OCI-LY7 (cell line): ENCODE measurements at regions not wholly inside any gene's neighbourhood (a gene's known extent, or its start where the extent isn't known, plus 50 kb on each side); places are given as distances from the start of the nearest gene placed in this dataset.

ENCODE experiments used
- BruUV-seq: library from RNA; stranded (reverse); fragments of 400-500 nt; replicated peaks from 2 replicates; lab custom pipeline; 2021; lab: Mats Ljungman, UMichigan
- CTCF ChIA-PET: fragments of 300-600 bp; sonication (Branson Sonifier 250); formaldehyde crosslinking; loops from one replicate; lab custom pipeline; 2022; ENCODE audit warnings: antibody characterized with exemption; ENCODE audit not compliant: unreplicated experiment; lab: Charles Lee
- POLR2A ChIA-PET: fragments of 300-600 bp; sonication (Branson Sonifier 250); formaldehyde crosslinking; loops from one replicate; lab custom pipeline; 2022; ENCODE audit warnings: antibody characterized with exemption; lab: Charles Lee
- DNase-seq: peaks from one replicate; pipeline ENCODE4 v3.0.0-alpha.2; 2015; ENCODE audit warnings: low spot score
- H2AFZ ChIP-seq: fragments of 200-600 bp; sonication (generic), shearing (Covaris generic); 2 replicates; pipeline ENCODE4 v1.6.1; 2014; ENCODE audit warnings: mild to moderate bottlenecking, antibody characterized with exemption, low read length, moderate library complexity
- H3K27ac ChIP-seq: fragments of 200-600 bp; sonication (generic); 2 replicates; pipeline ENCODE4 v1.5.1; 2014; ENCODE audit warnings: mixed run types, low read depth, mild to moderate bottlenecking, moderate library complexity, low read length, inconsistent platforms; ENCODE audit not compliant: poor library complexity, severe bottlenecking
- H3K36me3 ChIP-seq: fragments of 200-600 bp; sonication (generic); 2 replicates; pipeline ENCODE4 v1.6.1; 2014; ENCODE audit warnings: mild to moderate bottlenecking, antibody characterized with exemption, low read length, moderate library complexity, mixed read lengths; ENCODE audit not compliant: insufficient read depth
- H3K4me1 ChIP-seq: fragments of 200-600 bp; sonication (generic); 2 replicates; pipeline ENCODE4 v1.5.1; 2014; ENCODE audit warnings: mild to moderate bottlenecking, low read length; ENCODE audit not compliant: insufficient read depth, poor library complexity, severe bottlenecking
- H3K4me2 ChIP-seq: fragments of 200-600 bp; sonication (generic); 2 replicates; pipeline ENCODE4 v1.6.1; 2014; ENCODE audit warnings: mild to moderate bottlenecking, low read length
- H3K4me3 ChIP-seq: fragments of 200-600 bp; sonication (generic); 2 replicates; pipeline ENCODE4 v1.5.1; 2014; ENCODE audit warnings: mild to moderate bottlenecking, low read depth, low read length; ENCODE audit not compliant: poor library complexity, severe bottlenecking
- H3K79me2 ChIP-seq: fragments of 200-600 bp; sonication (generic); 2 replicates; pipeline ENCODE4 v1.6.1; 2016; ENCODE audit warnings: low read depth, mild to moderate bottlenecking, low read length, moderate library complexity, mixed read lengths; ENCODE audit not compliant: insufficient read depth
- H3K9me2 ChIP-seq: fragments of 200-600 bp; sonication (generic); 2 replicates; pipeline ENCODE4 v1.6.1; 2016; ENCODE audit warnings: mild to moderate bottlenecking, low read length, mixed read lengths; ENCODE audit not compliant: insufficient read depth
- H3K9me3 ChIP-seq: fragments of 200-600 bp; sonication (generic); 2 replicates; pipeline ENCODE4 v1.6.1; 2014; ENCODE audit warnings: mild to moderate bottlenecking, mixed run types, low read length, mixed read lengths
- H4K20me1 ChIP-seq: fragments of 200-600 bp; sonication (generic); 2 replicates; pipeline ENCODE4 v1.6.1; 2014; ENCODE audit warnings: mild to moderate bottlenecking, antibody characterized with exemption, low read length, moderate library complexity, mixed read lengths; ENCODE audit not compliant: insufficient read depth
- CTCF ChIP-seq: fragments of 200-600 bp; sonication (generic); conservative IDR thresholded peaks from 2 replicates; pipeline ENCODE4 v1.5.1; 2014; ENCODE audit warnings: mild to moderate bottlenecking, antibody characterized with exemption, low read length, moderate library complexity, mixed read lengths
- EZH2phosphoT487 ChIP-seq: fragments of 200-600 bp; sonication (generic); IDR thresholded peaks from 2 replicates; pipeline ENCODE4 v1.6.1; 2018; ENCODE audit warnings: low read depth, borderline replicate concordance, mild to moderate bottlenecking, mixed run types, antibody characterized with exemption, low read length, moderate library complexity, mixed read lengths
- intact Hi-C: fragments of 100-400 bp; cut with micrococcal nuclease; formaldehyde crosslinking; loops from one replicate; pipeline ENCODE4 v1.10.0; 2022; ENCODE audit not compliant: unreplicated experiment

GRCh38 chr4:11860996-11861395 lies 432.3 kb upstream of the HS3ST1 start:
- Histone ChIP-seq H3K9me3 (no peaks in the 10 kb centered on the region), H3K4me2 (no peak overlapping the region), H3K9me2 (no peaks in the 10 kb centered on the region), H4K20me1 (no peaks in the 10 kb centered on the region), H3K36me3 (no peaks in the 10 kb centered on the region), H2AFZ (no peak overlapping the region), H3K4me1 (no peaks in the 10 kb centered on the region), H3K4me3 (no peak overlapping the region), H3K79me2 (no peaks in the 10 kb centered on the region), H3K27ac (no peak overlapping the region)
- ChIA-PET CTCF (no interaction called here), POLR2A (interaction anchor here (0.6 to 0.7 kb wide), 2 partner anchors 164 to 1223 kb away, joined by 3 read pairs; no protein-coding TSS in a partner anchor)
- BruUV-seq: no TSS peak
- intact Hi-C loops: no loop called here
- DNase-seq: no peak
- no peak for TF ChIP-seq CTCF
- TF ChIP-seq EZH2phosphoT487: no peak

- no peak overlapping the region for H3K27ac ChIP-seq
- no peak overlapping the region for H3K4me3 ChIP-seq
- BruUV-seq: no TSS peak
- H3K4me1 ChIP-seq: no peaks in the 10 kb centered on the region
- H3K79me2 ChIP-seq: no peaks in the 10 kb centered on the region
- H3K36me3 ChIP-seq: no peaks in the 10 kb centered on the region
- H3K9me2 ChIP-seq: no peaks in the 10 kb centered on the region
- no peaks in the 10 kb centered on the region for H4K20me1 ChIP-seq
- TF ChIP-seq CTCF (no peak), EZH2phosphoT487 (no peak)
- H3K4me2 ChIP-seq: no peak overlapping the region
- no peak for DNase-seq
- H2AFZ ChIP-seq: no peak overlapping the region
- ChIA-PET CTCF (no interaction called here), POLR2A (interaction anchor here (0.6 kb wide), 1 partner anchor 423 kb away, joined by 4 read pairs; no protein-coding TSS in a partner anchor)
- H3K9me3 ChIP-seq: no peaks in the 10 kb centered on the region
- intact Hi-C loops: no loop called here
These were observed 429.2 kb upstream of the HS3ST1 start for GRCh38 chr4:11857881-11858280.

GRCh38 chr4:11847167-11847566 lies 418.5 kb upstream of the HS3ST1 start:
- no peaks in the 10 kb centered on the region for H3K79me2 ChIP-seq
- no peaks in the 10 kb centered on the region for H4K20me1 ChIP-seq
- no TSS peak for BruUV-seq
- 0 out of 2 replicates have a peak, but pooled peaks cover 4% of the 10 kb centered on the region for H3K9me3 ChIP-seq
- POLR2A ChIA-PET: no interaction called here
- CTCF ChIA-PET: no interaction called here
- no peak overlapping the region for H2AFZ ChIP-seq
- no peak overlapping the region for H3K4me3 ChIP-seq
- H3K36me3 ChIP-seq: no peaks in the 10 kb centered on the region
- TF ChIP-seq CTCF (no peak), EZH2phosphoT487 (no peak)
- DNase-seq: no peak
- intact Hi-C loops: no loop called here
- no peaks in the 10 kb centered on the region for H3K9me2 ChIP-seq
- no peaks in the 10 kb centered on the region for H3K4me1 ChIP-seq
- H3K27ac ChIP-seq: no peak overlapping the region
- H3K4me2 ChIP-seq: no peak overlapping the region
